ENCODE measurements at regions not wholly inside any gene's neighbourhood (a gene's known extent, or its start where the extent isn't known, plus 50 kb on each side); places are given as distances from the start of the nearest gene placed in this dataset.
A peak's percentile ranks its signal among the peaks of the same experiment; 100 is the strongest.

- TF ChIP-seq CTCF (conservative IDR thresholded peaks at IDR 0.05; ENCODE audit: low read depth, low read length) = no peak
- DNase-seq (ENCODE audit: low read depth) = no peak
- H3K4me3 ChIP-seq (ENCODE audit: low read depth, low read length) = no peak overlapping the region
Observed at GRCh38 chr2:64786343-64787018, 132.8 kb upstream of the SERTAD2 start.

DNA sequence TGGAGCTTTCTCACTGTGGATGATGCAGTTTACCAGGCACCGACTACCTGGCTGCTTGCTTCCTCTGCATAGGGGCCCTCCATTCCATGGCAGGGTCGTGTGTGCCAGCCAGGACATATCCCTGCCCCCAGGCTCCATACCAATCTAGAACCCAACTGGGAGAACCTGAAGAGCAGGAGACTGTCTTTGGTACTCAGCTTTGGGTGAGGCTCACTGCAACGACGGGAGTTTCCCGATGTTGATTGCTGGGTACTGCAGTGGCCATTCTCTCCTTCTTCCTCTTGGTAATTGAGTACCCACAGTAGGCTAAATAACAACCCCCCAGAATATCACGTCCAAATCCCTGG is 133.3 kb upstream of the SERTAD2 start:
- no peak for DNase-seq (ENCODE audit: low read depth)

GRCh38 chr2:64787698-64788097 is 134.0 kb upstream of the SERTAD2 start:
- DNase-seq (ENCODE audit: low read depth) = no peak
- TF ChIP-seq CTCF (conservative IDR thresholded peaks at IDR 0.05; ENCODE audit: low read depth, low read length) = no peak
- no peak overlapping the region for H3K4me3 ChIP-seq (ENCODE audit: low read depth, low read length)

More for the DNA sequence above, 133.3 kb upstream of the SERTAD2 start:
- no peak for TF ChIP-seq CTCF (conservative IDR thresholded peaks at IDR 0.05; ENCODE audit: low read depth, low read length)
- no peak overlapping the region for H3K4me3 ChIP-seq (ENCODE audit: low read depth, low read length)

DNA sequence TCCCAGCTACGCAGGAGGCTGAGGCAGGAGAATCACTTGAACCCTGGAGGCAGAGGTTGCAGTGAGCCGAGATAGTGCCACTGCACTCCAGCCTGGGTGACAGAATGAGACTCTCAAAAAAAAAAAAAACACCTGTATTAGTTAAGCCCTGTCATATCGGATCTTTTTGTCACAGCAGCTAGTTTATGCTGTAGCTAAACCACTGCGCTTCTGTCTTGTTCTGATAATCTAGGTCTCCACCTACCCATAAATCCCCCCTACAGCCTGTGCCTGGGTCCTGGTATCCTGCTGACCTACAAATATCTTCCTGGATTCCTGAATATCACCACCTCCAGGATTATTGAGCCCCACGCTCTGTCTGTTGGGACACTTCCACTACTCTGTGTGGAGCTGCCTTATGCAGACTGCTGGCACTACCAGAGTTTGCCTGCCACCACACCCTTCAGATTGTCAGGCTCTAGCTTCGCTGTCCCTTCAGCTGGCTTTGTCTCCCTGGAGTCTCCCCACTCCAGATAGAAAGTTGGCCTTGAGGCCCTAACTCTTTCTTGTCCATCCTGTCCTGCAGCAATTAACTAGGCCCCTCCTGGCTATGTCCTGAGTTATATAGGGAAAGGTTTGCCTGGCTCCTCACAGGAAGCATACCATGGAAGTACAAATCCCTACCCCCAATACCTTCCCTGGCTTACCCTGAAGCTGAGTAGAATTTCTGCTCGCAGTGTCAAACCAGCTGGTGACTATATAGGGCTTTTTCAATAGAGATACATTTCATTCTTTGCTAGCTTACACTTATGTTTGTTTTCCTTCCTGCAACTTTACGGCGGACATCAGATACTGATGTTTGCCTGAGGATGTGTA is 136.0 kb upstream of the SERTAD2 start:
- no peak for TF ChIP-seq CTCF (conservative IDR thresholded peaks at IDR 0.05; ENCODE audit: low read depth, low read length)
- no peak overlapping the region for H3K4me3 ChIP-seq (ENCODE audit: low read depth, low read length)
- DNase-seq (ENCODE audit: low read depth) = no peak

DNA sequence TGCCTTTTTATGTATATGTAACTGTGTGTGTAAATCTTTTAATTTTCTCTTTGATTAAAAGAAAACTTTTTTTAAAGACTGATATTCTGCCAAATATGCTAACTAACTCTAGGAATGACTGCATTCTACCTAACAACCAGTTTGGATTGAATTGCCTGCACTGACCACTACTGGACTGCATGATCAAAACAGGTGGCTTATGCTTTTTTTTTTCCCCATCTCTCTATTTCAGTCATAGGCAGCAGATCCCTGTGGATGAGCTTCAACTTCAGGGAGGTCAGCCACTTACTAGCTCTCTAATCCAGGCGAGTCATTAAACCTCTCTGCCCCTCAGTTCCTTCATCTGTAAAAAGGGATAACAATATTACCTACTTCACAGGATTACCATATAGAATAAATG is 138.6 kb upstream of the SERTAD2 start:
- no peak for DNase-seq (ENCODE audit: low read depth)
- no peak overlapping the region for H3K4me3 ChIP-seq (ENCODE audit: low read depth, low read length)
- TF ChIP-seq CTCF (conservative IDR thresholded peaks at IDR 0.05; ENCODE audit: low read depth, low read length) = peak; percentile 51

- no peak for TF ChIP-seq CTCF (conservative IDR thresholded peaks at IDR 0.05; ENCODE audit: low read depth, low read length)
- H3K4me3 ChIP-seq (ENCODE audit: low read depth, low read length) = no peak overlapping the region
- no peak for DNase-seq (ENCODE audit: low read depth)
Observed at GRCh38 chr2:64792995-64793639, 139.4 kb upstream of the SERTAD2 start.

All from epithelial cell of proximal tubule (primary cell).